IMR-90 (cell line): ENCODE measurements at regions not wholly inside any gene's neighbourhood (a gene's known extent, or its start where the extent isn't known, plus 50 kb on each side); places are given as distances from the start of the nearest gene placed in this dataset.

Experiments
- ATAC-seq: fragments of 200-7000 bp; cut with Tn5 transposase; 2 replicates; pipeline ENCODE4 v1.9.1; 2020; ENCODE audit warnings: low read depth, mild to moderate bottlenecking, moderate library complexity
- BruUV-seq: library from RNA; stranded (reverse); fragments of 400-500 nt; replicated peaks from 2 replicates; lab custom pipeline; 2021; lab: Mats Ljungman, UMichigan
- CTCF ChIA-PET: fragments of 300-600 bp; formaldehyde crosslinking; extraction: SDS; loops from one replicate; lab custom pipeline; 2021; ENCODE audit warnings: antibody characterized with exemption; lab: Yijun Ruan, JAX
- POLR2A ChIA-PET: fragments of 300-600 bp; sonication (Branson Sonifier 250); formaldehyde crosslinking; loops from one replicate; lab custom pipeline; 2022; ENCODE audit warnings: antibody characterized with exemption; ENCODE audit not compliant: unreplicated experiment; lab: Charles Lee
- DNase-seq: peaks from one replicate; pipeline ENCODE4 v3.0.0; 2013
- H2AFZ ChIP-seq: replicated peaks from 2 replicates; pipeline ENCODE3; 2013; ENCODE audit warnings: low read length, mild to moderate bottlenecking; ENCODE audit not compliant: poor library complexity
- H2AK5ac ChIP-seq: 2 replicates; pipeline ENCODE4 v1.6.1; 2013; ENCODE audit warnings: low read depth, low read length, inconsistent platforms
- H2AK9ac ChIP-seq: replicated peaks from 2 replicates; pipeline ENCODE3; 2013; ENCODE audit warnings: mild to moderate bottlenecking, low read depth, low read length, moderate library complexity; ENCODE audit not compliant: poor library complexity
- H2BK120ac ChIP-seq: 2 replicates; pipeline ENCODE4 v1.6.1; 2013; ENCODE audit warnings: low read depth, low read length, inconsistent platforms
- H2BK15ac ChIP-seq: 3 replicates; pipeline ENCODE4 v1.6.1; 2013; ENCODE audit warnings: low read depth, low read length, inconsistent platforms
- H2BK20ac ChIP-seq: 2 replicates; pipeline ENCODE4 v1.6.1; 2013; ENCODE audit warnings: low read depth, mild to moderate bottlenecking, inconsistent platforms, low read length, moderate library complexity
- H2BK5ac ChIP-seq: 2 replicates; pipeline ENCODE4 v1.6.1; 2013; ENCODE audit warnings: mild to moderate bottlenecking, low read depth, low read length, inconsistent platforms; ENCODE audit not compliant: poor library complexity, severe bottlenecking
- H3K14ac ChIP-seq: replicated peaks from 2 replicates; pipeline ENCODE4 v1.6.1; 2013; ENCODE audit warnings: low read depth, low read length, inconsistent platforms
- H3K18ac ChIP-seq: 2 replicates; pipeline ENCODE4 v1.6.1; 2013; ENCODE audit warnings: low read depth, low read length, control low read depth
- H3K23ac ChIP-seq: 2 replicates; pipeline ENCODE4 v1.6.1; 2013; ENCODE audit warnings: low read depth, low read length, inconsistent platforms
- H3K27ac ChIP-seq: 2 replicates; pipeline ENCODE4 v1.5.1; 2013; ENCODE audit warnings: mild to moderate bottlenecking, control low read depth, low read length; ENCODE audit not compliant: insufficient read depth
- H3K27me3 ChIP-seq: 2 replicates; pipeline ENCODE4 v1.6.1; 2013; ENCODE audit warnings: low read length; ENCODE audit not compliant: control insufficient read depth, insufficient read depth
- H3K36me3 ChIP-seq: 2 replicates; pipeline ENCODE4 v1.6.1; 2013; ENCODE audit warnings: low read length, mixed read lengths; ENCODE audit not compliant: control insufficient read depth, insufficient read depth
- H3K4ac ChIP-seq: 2 replicates; pipeline ENCODE4 v1.6.1; 2013; ENCODE audit warnings: low read depth, low read length, inconsistent platforms
- H3K4me1 ChIP-seq: 2 replicates; pipeline ENCODE4 v1.6.1; 2013; ENCODE audit warnings: low read length, mixed read lengths; ENCODE audit not compliant: control insufficient read depth, insufficient read depth
- H3K4me2 ChIP-seq: 2 replicates; pipeline ENCODE4 v1.6.1; 2013; ENCODE audit warnings: low read depth, mild to moderate bottlenecking, control low read depth, low read length, moderate library complexity
- H3K4me3 ChIP-seq: 2 replicates; pipeline ENCODE4 v1.5.1; 2013; ENCODE audit warnings: low read depth, mild to moderate bottlenecking, control low read depth, low read length, moderate library complexity; ENCODE audit not compliant: insufficient read depth
- H3K56ac ChIP-seq: 2 replicates; pipeline ENCODE4 v1.6.1; 2013; ENCODE audit warnings: low read length, inconsistent platforms; ENCODE audit not compliant: insufficient read depth; ENCODE audit errors: extremely low read depth
- H3K79me1 ChIP-seq, 2 experiments: 2 replicates each; pipeline ENCODE4 v1.6.1; 2013; ENCODE audit warnings: low read length in 2 of 2, inconsistent platforms in 1 of 2, low read depth in 1 of 2
- H3K9ac ChIP-seq: 2 replicates; pipeline ENCODE4 v1.6.1; 2013; ENCODE audit warnings: low read depth, low read length, control low read depth
- H3K9me1 ChIP-seq: 2 replicates; pipeline ENCODE4 v1.6.1; 2013; ENCODE audit warnings: low read length, inconsistent platforms; ENCODE audit not compliant: insufficient read depth
- H3K9me3 ChIP-seq: 2 replicates; pipeline ENCODE4 v1.6.1; 2013; ENCODE audit warnings: low read length; ENCODE audit not compliant: control insufficient read depth, insufficient read depth
- H4K20me1 ChIP-seq: 2 replicates; pipeline ENCODE4 v1.6.1; 2013; ENCODE audit warnings: low read length, inconsistent platforms; ENCODE audit not compliant: insufficient read depth
- H4K5ac ChIP-seq: 2 replicates; pipeline ENCODE4 v1.6.1; 2013; ENCODE audit warnings: mild to moderate bottlenecking, low read depth, low read length, control low read depth
- H4K8ac ChIP-seq, 2 experiments: 2 replicates each; pipeline ENCODE4 v1.6.1; 2013; ENCODE audit warnings: low read depth in 2 of 2, low read length in 2 of 2, control low read depth in 1 of 2, inconsistent platforms in 1 of 2
- H4K91ac ChIP-seq: 2 replicates; pipeline ENCODE4 v1.6.1; 2013; ENCODE audit warnings: low read depth, low read length, inconsistent platforms; ENCODE audit not compliant: insufficient read depth
- BHLHE40 ChIP-seq: fragments of 150-350 bp; IDR thresholded peaks from 2 replicates; pipeline ENCODE4 v1.6.1; 2016; ENCODE audit warnings: mild to moderate bottlenecking, low read depth, low read length
- CEBPB ChIP-seq: IDR thresholded peaks from 2 replicates; pipeline ENCODE4 v1.6.1; 2012; ENCODE audit warnings: low read depth, low read length, improper control_type of control experiment
- CHD1 ChIP-seq: IDR thresholded peaks from 2 replicates; pipeline ENCODE4 v1.6.1; 2012; ENCODE audit warnings: low read depth, low read length, improper control_type of control experiment
- MAFK ChIP-seq: IDR thresholded peaks from 2 replicates; pipeline ENCODE4 v1.6.1; 2012; ENCODE audit warnings: low read depth, low read length, improper control_type of control experiment
- MAZ ChIP-seq: IDR thresholded peaks from 2 replicates; pipeline ENCODE4 v1.6.1; 2012; ENCODE audit warnings: low read depth, mild to moderate bottlenecking, low read length, improper control_type of control experiment, moderate library complexity, borderline replicate concordance
- MXI1 ChIP-seq: IDR thresholded peaks from 2 replicates; pipeline ENCODE4 v1.6.1; 2012; ENCODE audit warnings: low read depth, mild to moderate bottlenecking, low read length, moderate library complexity, borderline replicate concordance
- NFE2L2 ChIP-seq: fragments of 150-350 bp; IDR thresholded peaks from 2 replicates; pipeline ENCODE4 v1.6.1; 2016; ENCODE audit warnings: low read depth, mild to moderate bottlenecking, low read length
- POLR2A ChIP-seq: IDR thresholded peaks from 2 replicates; pipeline ENCODE4 v1.6.1; 2012; ENCODE audit warnings: mild to moderate bottlenecking, low read depth, low read length
- RAD21 ChIP-seq: IDR thresholded peaks from 2 replicates; pipeline ENCODE4 v1.6.1; 2012; ENCODE audit warnings: low read length, improper control_type of control experiment
- SMC3 ChIP-seq: fragments of 150-350 bp; IDR thresholded peaks from 2 replicates; pipeline ENCODE4 v1.6.1; 2016; ENCODE audit warnings: low read depth, mild to moderate bottlenecking, antibody characterized with exemption, low read length, moderate library complexity
- WGBS, 2 experiments: methylation state at CpG; one replicate each; pipeline versions ENCODE4 v1.1.5 to v1.1.7; 2013; ENCODE audit warnings: missing lambda C conversion rate in 2 of 2; ENCODE audit not compliant: insufficient read length in 1 of 2; ENCODE audit errors: extremely low coverage in 2 of 2; 5-methylcytosine and 5-hydroxymethylcytosine counted together
- dilution Hi-C: fragments of 300-500 bp; cut with HindIII; formaldehyde crosslinking; loops from one replicate; pipeline ENCODE4 v1.14.3; 2018; ENCODE audit warnings: low sequenced_read_pairs; ENCODE audit not compliant: unreplicated experiment
- in situ Hi-C: fragments of 300-500 bp; cut with MboI; formaldehyde crosslinking; loops from 3 replicates; pipeline ENCODE4 v1.14.3; 2019; ENCODE audit warnings: low sequenced_read_pairs, inconsistent platforms, mixed read lengths
- intact Hi-C: fragments of 100-400 bp; cut with micrococcal nuclease; formaldehyde crosslinking; loops from 2 replicates; pipeline ENCODE4 v1.10.0; 2022
- TF ChIP-seq, protein P1 (sequence below): conservative IDR thresholded peaks from 2 replicates; pipeline ENCODE4 v1.5.1; 2012; ENCODE audit warnings: mild to moderate bottlenecking, low read depth, low read length, improper control_type of control experiment
- TF ChIP-seq, protein P2 (sequence below): fragments of 150-350 bp; IDR thresholded peaks from 2 replicates; pipeline ENCODE4 v1.6.1; 2017; ENCODE audit warnings: mild to moderate bottlenecking, antibody characterized with exemption, low read length, low read depth
- TF ChIP-seq, protein P3 (sequence below): fragments of 150-350 bp; IDR thresholded peaks from 2 replicates; pipeline ENCODE4 v1.6.1; 2016; ENCODE audit warnings: low read depth, mild to moderate bottlenecking, low read length, moderate library complexity, borderline replicate concordance

DNA sequence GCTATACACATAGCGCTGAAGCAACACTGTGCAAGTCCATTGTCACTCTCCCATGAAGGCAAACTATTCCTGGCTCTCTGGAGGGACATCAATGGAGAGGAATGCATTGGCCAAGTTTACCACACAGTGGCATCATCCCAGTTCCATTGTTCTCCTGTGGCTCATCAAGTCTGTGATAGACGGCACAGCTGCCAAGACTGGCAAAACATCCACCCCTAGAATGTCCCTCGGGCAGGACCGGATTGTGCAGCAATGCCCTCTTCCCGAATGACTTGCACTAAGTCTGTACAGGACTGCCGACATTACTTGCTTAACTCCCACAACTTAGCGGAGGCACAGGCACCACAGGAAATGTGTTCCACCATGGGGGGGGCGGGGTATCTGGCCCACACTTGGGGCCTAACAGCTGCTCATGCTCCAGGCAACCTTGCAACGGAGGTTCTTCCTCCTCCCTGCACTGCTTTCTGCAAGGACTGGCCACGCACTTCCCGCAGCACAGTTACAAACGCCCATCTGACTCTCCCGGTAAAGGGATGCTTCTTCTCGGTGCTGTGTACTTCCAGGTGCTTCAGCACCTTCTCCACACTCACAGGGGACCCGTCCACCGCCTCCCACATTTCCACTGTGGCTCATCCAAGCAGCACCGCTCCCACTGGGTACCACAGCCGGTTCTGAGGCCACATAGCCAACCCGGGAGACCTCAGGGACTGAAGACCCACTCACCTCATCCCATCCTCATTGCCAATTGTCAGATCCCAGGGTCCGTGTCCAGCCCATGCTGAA, 1309.6 kb upstream of the RAG2 start:
- Histone ChIP-seq H3K18ac (no peak overlapping the region), H3K14ac (no peak overlapping the region), H2BK120ac (no peak overlapping the region), H4K91ac (no peak overlapping the region), H3K4ac (no peak overlapping the region), H2BK20ac (no peak overlapping the region), H3K36me3 (no peaks in the 10 kb centered on the region), H3K79me1 (no peaks in the 10 kb centered on the region), H3K9me3 (peaks cover 9% of the 10 kb centered on the region), H2AFZ (no peak overlapping the region), H3K9me1 (no peaks in the 10 kb centered on the region), H2BK15ac (no peak overlapping the region), H3K9ac (no peak overlapping the region), H4K20me1 (no peaks in the 10 kb centered on the region), H3K4me3 (no peak overlapping the region), H3K27ac (no peak overlapping the region), H3K56ac (no peak overlapping the region), H3K23ac (no peak overlapping the region), H4K8ac (no peak overlapping the region), H2BK5ac (no peak overlapping the region), H2AK5ac (no peak overlapping the region), H3K27me3 (no peaks in the 10 kb centered on the region), H4K5ac (no peak overlapping the region), H3K4me2 (no peak overlapping the region), H2AK9ac (no peak overlapping the region), H3K4me1 (no peaks in the 10 kb centered on the region)
- ATAC-seq = no peak
- no peak for DNase-seq
- no peak for TF ChIP-seq CHD1
- TF ChIP-seq SMC3 = no peak
- TF ChIP-seq, protein P1, sequence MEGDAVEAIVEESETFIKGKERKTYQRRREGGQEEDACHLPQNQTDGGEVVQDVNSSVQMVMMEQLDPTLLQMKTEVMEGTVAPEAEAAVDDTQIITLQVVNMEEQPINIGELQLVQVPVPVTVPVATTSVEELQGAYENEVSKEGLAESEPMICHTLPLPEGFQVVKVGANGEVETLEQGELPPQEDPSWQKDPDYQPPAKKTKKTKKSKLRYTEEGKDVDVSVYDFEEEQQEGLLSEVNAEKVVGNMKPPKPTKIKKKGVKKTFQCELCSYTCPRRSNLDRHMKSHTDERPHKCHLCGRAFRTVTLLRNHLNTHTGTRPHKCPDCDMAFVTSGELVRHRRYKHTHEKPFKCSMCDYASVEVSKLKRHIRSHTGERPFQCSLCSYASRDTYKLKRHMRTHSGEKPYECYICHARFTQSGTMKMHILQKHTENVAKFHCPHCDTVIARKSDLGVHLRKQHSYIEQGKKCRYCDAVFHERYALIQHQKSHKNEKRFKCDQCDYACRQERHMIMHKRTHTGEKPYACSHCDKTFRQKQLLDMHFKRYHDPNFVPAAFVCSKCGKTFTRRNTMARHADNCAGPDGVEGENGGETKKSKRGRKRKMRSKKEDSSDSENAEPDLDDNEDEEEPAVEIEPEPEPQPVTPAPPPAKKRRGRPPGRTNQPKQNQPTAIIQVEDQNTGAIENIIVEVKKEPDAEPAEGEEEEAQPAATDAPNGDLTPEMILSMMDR = no peak
- TF ChIP-seq, protein P2, sequence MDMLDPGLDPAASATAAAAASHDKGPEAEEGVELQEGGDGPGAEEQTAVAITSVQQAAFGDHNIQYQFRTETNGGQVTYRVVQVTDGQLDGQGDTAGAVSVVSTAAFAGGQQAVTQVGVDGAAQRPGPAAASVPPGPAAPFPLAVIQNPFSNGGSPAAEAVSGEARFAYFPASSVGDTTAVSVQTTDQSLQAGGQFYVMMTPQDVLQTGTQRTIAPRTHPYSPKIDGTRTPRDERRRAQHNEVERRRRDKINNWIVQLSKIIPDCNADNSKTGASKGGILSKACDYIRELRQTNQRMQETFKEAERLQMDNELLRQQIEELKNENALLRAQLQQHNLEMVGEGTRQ = no peak
- TF ChIP-seq POLR2A = no peak
- TF ChIP-seq BHLHE40 = no peak
- no peak for TF ChIP-seq MAFK
- no peak for TF ChIP-seq MAZ
- TF ChIP-seq MXI1 = no peak
- TF ChIP-seq RAD21 = no peak
- TF ChIP-seq, protein P3, sequence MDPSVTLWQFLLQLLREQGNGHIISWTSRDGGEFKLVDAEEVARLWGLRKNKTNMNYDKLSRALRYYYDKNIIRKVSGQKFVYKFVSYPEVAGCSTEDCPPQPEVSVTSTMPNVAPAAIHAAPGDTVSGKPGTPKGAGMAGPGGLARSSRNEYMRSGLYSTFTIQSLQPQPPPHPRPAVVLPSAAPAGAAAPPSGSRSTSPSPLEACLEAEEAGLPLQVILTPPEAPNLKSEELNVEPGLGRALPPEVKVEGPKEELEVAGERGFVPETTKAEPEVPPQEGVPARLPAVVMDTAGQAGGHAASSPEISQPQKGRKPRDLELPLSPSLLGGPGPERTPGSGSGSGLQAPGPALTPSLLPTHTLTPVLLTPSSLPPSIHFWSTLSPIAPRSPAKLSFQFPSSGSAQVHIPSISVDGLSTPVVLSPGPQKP = no peak
- no peak for TF ChIP-seq CEBPB
- TF ChIP-seq NFE2L2 = no peak
- intact Hi-C loops = no loop called here
- ChIA-PET CTCF (no interaction called here), POLR2A (no interaction called here)
- dilution Hi-C loops = no loop called here
- WGBS, 2 experiments = 63% methylated on average over 9 of the region's 20 CpGs; no CpG with 5 or more reads in 1 of the 2 experiments
- BruUV-seq = no TSS peak
- in situ Hi-C loops = no loop called here
